ENCODE measurements at regions not wholly inside any gene's neighbourhood (a gene's known extent, or its start where the extent isn't known, plus 50 kb on each side); places are given as distances from the start of the nearest gene placed in this dataset.

DNA sequence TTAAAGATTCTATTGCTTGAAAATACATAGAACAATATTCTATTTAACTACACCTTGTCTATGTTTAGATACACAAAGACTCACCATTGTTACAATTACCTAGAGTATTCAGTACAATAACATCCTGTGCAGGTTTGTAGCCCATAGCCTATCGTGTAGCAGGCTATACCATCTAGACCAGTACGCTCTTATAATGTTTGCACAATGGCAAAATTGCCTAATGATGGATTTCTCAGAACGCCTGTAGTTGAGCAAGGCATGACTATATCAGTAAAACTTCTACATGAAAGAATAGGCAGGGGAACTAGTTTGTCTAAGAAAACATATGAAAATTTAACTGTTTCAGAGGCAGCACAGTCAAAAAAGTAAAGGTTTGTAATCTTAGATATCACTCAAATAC, 375.9 kb downstream of the DAD1 start:
- no peaks in the 10 kb centered on the region for H3K36me3 ChIP-seq (replicated peaks in 1 of 2; ENCODE audit: control insufficient read depth in 1 of 2, insufficient read depth in 2 of 2, low read length in 2 of 2)
- H3K9ac ChIP-seq (ENCODE audit: insufficient read depth, low read depth, low read length), result no peak overlapping the region
- H3K4me1 ChIP-seq (ENCODE audit: insufficient read depth, low read length), result no peaks in the 10 kb centered on the region
- H3K79me2 ChIP-seq (ENCODE audit: insufficient read depth, low read length), result no peaks in the 10 kb centered on the region
- H4K20me1 ChIP-seq (ENCODE audit: insufficient read depth, low read length), result no peaks in the 10 kb centered on the region
- intact Hi-C loops (cut with micrococcal nuclease; ENCODE audit: unreplicated experiment) (no loop called here), in situ Hi-C loops (cut with HindIII; ENCODE audit: extremely low pct_ligation_motif_present, low pct_unique_long_range_greater_than_20kb) (no loop called here)
- FAIRE-seq (no peak), DNase-seq (ENCODE audit: low spot score) (no peak), ATAC-seq (no peak)
- TF ChIP-seq TCF12 (IDR thresholded peaks at IDR 0.05), result no peak
- no peak for TF ChIP-seq TCF12 (CRISPR knock-in tag; IDR thresholded peaks at IDR 0.05)
- TF ChIP-seq CEBPB (IDR thresholded peaks at IDR 0.05; ENCODE audit: borderline replicate concordance, low read depth, low read length), result 0 out of 2 replicates have a peak, but pooled peaks have one; percentile 6
- WGBS (ENCODE audit: low lambda C conversion rate), result under 1% methylated on average over 3 of the region's 3 CpGs
- no peaks in the 10 kb centered on the region for H3K9me3 ChIP-seq (ENCODE audit: low read length)
- no peak overlapping the region for H2AFZ ChIP-seq (ENCODE audit: low read length)
- H3K27ac ChIP-seq (ENCODE audit: extremely low read length, insufficient read depth, low read length), result no peak overlapping the region
- no peak overlapping the region for H3K4me2 ChIP-seq (ENCODE audit: low read depth, low read length)
- no peaks in the 10 kb centered on the region for H3K27me3 ChIP-seq (ENCODE audit: control insufficient read depth in 1 of 2, insufficient read depth in 2 of 2, low read length in 2 of 2)
- H3K4me3 ChIP-seq (replicated peaks in 1 of 3; ENCODE audit: insufficient read depth in 1 of 3, low read depth in 2 of 3, low read length in 3 of 3), result no peak overlapping the region
- POLR2A ChIA-PET, result no interaction called here
- CTCF ChIA-PET (ENCODE audit: low intra/inter-chr PET ratio, low total read pairs), result no interaction called here
- no TSS peak for BruUV-seq (replicated peaks)

DNA sequence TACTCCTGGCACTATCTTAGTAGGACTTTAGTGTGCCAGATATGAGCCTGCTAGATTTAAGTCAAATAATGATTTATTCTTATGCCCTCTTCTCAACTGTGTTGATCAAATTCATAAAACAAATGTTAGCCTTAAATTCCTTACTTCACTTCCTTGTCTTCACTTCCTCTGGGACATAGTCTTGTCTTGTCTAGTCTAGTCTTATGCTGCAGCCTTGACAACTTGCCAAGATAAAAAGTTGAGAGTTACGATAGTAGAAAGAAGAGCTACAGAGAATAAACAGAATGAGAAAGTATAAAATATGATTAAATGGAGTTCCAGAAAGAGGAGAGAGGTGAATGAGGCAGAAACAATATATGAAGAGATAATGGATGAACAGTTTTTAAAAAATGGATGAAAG, 378.1 kb downstream of the DAD1 start:
- POLR2A ChIA-PET, result no interaction called here
- CTCF ChIA-PET (ENCODE audit: low intra/inter-chr PET ratio, low total read pairs), result no interaction called here
- no peak overlapping the region for H3K9ac ChIP-seq (ENCODE audit: insufficient read depth, low read depth, low read length)
- H3K4me3 ChIP-seq (replicated peaks in 1 of 3; ENCODE audit: insufficient read depth in 1 of 3, low read depth in 2 of 3, low read length in 3 of 3), result no peak overlapping the region
- no peak overlapping the region for H3K27ac ChIP-seq (ENCODE audit: extremely low read length, insufficient read depth, low read length)
- no peaks in the 10 kb centered on the region for H4K20me1 ChIP-seq (ENCODE audit: insufficient read depth, low read length)
- H3K79me2 ChIP-seq (ENCODE audit: insufficient read depth, low read length), result no peaks in the 10 kb centered on the region
- ATAC-seq (no peak), FAIRE-seq (no peak), DNase-seq (ENCODE audit: low spot score) (no peak)
- no peak for TF ChIP-seq RARG (CRISPR knock-in tag; IDR thresholded peaks at IDR 0.05; ENCODE audit: low read depth)
- TF ChIP-seq SMARCE1 (IDR thresholded peaks at IDR 0.05; ENCODE audit: borderline replicate concordance), result no peak
- no peak for TF ChIP-seq XBP1 (CRISPR knock-in tag; IDR thresholded peaks at IDR 0.05)
- TF ChIP-seq ZSCAN30 (CRISPR knock-in tag; IDR thresholded peaks at IDR 0.05), result no peak
- TF ChIP-seq ZNF768 (CRISPR knock-in tag; IDR thresholded peaks at IDR 0.05), result no peak
- no peaks in the 10 kb centered on the region for H3K27me3 ChIP-seq (ENCODE audit: control insufficient read depth in 1 of 2, insufficient read depth in 2 of 2, low read length in 2 of 2)
- H3K9me3 ChIP-seq (ENCODE audit: low read length), result no peaks in the 10 kb centered on the region
- no peaks in the 10 kb centered on the region for H3K36me3 ChIP-seq (replicated peaks in 1 of 2; ENCODE audit: control insufficient read depth in 1 of 2, insufficient read depth in 2 of 2, low read length in 2 of 2)
- no TSS peak for BruUV-seq (replicated peaks)
- WGBS (ENCODE audit: low lambda C conversion rate), result 3% methylated on average over 1 of the region's 1 CpG
- no peak overlapping the region for H3K4me2 ChIP-seq (ENCODE audit: low read depth, low read length)
- no peaks in the 10 kb centered on the region for H3K4me1 ChIP-seq (ENCODE audit: insufficient read depth, low read length)
- no peak overlapping the region for H2AFZ ChIP-seq (ENCODE audit: low read length)
- intact Hi-C loops (cut with micrococcal nuclease; ENCODE audit: unreplicated experiment) (no loop called here), in situ Hi-C loops (cut with HindIII; ENCODE audit: extremely low pct_ligation_motif_present, low pct_unique_long_range_greater_than_20kb) (no loop called here)

All from HepG2 (cell line).